SIG-M5 (cell line): ENCODE measurements at regions not wholly inside any gene's neighbourhood (a gene's known extent, or its start where the extent isn't known, plus 50 kb on each side); places are given as distances from the start of the nearest gene placed in this dataset.
A peak's percentile ranks its signal among the peaks of the same experiment; 100 is the strongest.

Experiments
- DNase-seq: peaks from one replicate; lab custom pipeline; 2025; lab: John Stamatoyannopoulos, UW

DNA sequence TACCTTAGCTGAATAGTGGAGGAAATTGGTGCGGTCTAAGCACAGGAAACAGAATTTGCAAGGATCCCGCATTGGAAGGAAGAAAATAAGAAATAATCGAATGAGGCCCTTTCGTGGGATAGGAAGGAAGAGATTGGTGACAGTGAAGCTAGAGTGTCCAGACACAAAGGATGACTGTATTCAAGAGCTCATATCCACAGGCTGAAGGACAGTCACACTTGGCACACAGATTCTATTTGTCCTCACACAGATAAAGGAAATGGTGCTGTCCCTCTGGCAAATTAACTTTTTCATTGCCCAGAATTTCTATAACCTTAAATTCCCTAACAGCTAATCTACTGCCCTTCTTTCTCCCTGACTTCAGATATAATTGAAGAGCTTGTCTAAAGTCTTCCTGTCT is 2188.9 kb upstream of the TENM3 start:
- DNase-seq = no peak

DNA sequence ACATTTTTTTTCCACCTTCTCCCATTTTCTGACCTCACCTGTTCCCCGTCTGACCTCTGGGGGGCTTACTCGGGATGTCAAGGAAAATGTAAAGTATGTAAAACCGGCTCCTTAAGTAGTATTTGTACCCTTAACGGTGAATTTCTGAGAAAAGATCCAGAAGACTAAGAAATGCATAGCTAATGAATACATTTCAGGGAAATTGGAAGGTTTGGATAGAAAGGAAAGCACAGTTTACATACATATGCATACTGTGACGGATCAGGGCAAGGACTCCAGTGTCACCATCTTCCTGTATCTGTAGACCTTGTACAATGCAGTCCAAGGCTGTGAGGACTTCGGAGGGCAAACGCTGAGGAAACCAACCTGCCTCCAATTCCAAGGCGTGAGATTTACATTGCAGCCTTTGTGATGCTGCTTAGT is 2185.9 kb upstream of the TENM3 start:
- DNase-seq = no peak

DNA sequence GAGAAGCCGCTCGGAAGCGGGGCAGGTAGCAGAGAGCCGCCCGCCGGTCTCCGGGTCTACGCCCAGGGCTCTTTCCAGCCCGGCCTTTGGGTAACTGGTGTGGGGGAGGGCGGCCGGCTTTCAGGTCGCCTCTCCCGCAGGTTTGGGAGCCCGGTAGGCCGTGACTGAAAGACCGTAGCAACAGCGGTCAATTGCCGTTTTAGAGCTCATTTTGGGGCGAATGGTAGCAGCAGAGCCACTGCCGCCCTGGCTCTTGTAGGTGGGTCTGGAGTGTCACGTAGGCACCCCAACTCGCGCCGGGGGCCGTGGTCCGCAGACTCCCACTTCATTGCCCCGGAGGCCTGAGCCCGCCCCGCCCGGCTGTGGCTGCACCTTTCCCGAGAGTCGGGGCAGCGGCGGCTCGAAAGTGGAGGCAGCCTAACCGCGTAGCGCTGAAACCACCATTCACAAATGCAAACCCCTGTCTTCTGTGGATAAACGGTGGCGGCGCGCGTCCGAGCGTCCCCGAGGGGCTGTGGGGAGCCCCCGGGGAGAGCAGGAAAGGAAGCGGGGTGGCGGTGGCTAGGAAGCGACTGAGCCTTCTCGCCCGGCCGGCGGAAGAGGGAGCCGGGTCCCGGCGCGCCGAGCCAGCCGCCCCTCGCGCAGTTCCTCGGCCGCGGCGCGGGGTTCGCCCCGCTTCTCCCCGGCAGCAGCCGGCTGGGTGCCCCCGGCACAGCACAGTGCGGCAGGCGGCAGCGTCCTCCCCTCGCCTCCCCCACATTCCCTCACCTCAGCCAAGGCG is 2185.1 kb upstream of the TENM3 start:
- DNase-seq = no peak

- DNase-seq = no peak
Measured at GRCh38 chr4:180058691-180059215, 2184.4 kb upstream of the TENM3 start.

DNA sequence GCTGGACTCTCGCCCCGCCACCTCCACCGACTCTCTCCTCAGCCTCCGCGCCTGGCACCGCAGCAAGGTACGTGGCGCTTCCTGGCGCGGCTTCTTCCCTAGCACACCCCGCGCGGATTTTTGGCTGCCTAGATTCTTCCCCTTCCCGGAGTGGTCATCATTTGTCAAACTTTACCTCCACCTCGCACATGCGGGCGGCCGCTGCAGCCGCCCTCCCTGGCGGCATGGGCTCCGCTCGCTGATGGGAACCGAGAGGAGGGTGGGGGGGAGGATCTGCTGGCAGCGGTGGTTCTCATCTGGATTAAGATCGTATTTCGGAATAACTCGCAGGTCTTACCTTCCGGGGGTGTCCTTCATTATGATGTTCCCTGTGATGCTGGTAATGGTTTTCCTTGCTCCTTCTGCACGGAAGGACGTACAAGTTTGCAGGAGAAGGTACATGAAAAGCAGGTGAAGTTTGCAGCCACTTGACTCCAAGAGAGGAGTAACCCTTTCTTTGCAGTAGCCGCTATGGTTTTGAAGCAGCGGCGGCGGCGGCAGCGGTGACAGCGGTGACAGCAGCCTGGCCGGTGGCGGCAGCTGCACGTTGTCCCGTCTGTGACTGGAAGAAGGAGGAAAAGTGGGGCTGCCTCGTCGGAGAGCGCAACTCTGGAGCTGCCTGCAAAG is 2183.9 kb upstream of the TENM3 start:
- DNase-seq = no peak

DNA sequence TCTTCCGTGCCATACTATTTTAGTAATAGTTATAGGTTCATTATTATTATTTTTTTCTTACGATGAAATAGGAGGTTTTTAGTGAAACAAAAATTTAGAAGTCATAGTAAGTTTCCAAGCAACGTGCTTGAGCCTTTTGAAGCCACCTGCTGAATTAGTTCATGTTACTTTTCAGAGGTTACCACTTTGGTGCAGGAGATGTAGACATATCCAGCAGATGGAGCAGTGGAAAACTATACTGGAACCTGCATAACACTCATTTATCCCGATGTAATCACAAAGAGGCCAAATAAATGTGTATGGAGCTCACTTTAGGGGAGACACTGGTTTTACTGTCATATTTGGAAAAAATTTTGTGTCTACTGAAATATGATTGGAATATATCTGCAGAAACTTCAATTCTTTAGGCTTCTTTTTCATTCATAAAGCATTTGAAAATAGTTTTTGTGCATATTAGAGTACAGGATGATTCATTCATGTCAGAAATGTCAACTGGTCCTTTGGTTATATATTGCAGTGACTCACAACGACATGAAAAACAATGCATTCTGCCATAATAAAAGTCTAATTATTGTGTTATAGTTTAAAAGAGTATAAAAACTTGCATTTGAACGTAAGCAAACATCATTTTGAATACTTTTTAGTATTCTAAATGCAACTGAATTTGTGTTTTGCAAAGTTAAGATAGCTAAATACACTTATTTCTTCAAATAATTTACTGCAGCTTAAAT is 2182.9 kb upstream of the TENM3 start:
- no peak for DNase-seq

DNA sequence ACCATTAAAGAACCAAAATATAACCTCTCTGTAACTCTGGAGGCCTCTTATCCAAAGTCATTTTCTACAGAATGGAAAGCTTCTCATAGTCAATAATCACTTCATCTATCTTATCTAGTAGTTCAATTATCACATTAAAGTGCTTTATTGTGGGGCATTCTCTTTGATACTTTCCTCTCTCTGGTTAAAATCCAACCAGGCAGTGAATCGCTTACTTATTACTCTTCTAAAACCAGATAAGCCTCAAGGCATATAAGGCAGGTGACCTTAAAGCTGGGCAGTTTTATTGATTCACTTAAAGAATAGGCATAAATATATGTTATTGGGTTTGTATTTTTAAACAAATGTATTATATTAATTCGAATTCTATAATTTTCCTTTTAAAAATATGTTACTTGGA is 2162.1 kb upstream of the TENM3 start:
- no peak for DNase-seq

DNA sequence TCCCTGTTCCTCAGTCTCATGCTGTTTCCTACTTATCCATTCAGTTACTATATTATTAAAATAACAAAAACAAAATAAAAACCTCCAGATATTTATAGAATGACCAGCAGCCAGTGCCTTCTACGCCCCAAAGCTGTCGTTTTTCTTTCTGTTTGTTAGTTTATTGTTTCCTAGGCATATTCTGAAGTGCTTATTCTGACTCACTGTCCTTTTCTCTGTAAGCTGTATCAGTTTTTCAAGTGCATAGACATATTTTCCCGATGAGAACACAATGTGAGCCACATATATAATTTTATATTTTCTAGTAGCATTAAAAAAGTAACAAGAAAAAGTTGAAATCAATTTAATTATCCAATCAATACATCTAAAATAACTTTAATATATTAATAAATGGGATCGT is 2158.6 kb upstream of the TENM3 start:
- DNase-seq = no peak

- DNase-seq = no peak
Measured at GRCh38 chr4:180086480-180087190, 2156.6 kb upstream of the TENM3 start.

- DNase-seq = no peak
Measured at GRCh38 chr4:180098586-180098985, 2144.6 kb upstream of the TENM3 start.

DNA sequence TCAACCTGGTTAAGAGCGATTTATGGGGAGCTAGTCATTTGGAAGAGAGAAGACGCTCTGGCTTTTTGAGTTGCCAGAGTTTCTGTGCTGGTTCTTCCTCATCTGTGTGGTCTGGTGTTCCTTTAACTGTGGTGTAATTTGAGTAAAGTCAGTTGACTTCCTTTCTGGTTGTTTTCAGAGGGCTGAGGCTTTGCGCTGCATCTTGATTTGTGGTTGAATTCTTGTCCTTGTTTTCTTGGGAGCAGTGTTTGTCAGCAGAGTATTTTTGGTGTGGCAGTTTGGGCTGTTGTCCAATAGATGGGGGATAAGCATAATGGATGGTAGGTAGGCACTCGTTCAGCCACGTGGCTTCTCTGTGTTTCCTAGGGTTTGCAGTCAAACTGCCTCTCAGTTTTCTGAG is 2143.2 kb upstream of the TENM3 start:
- DNase-seq = peak; percentile 2

GRCh38 chr4:180100433-180101344 is 2142.5 kb upstream of the TENM3 start:
- no peak for DNase-seq

DNA sequence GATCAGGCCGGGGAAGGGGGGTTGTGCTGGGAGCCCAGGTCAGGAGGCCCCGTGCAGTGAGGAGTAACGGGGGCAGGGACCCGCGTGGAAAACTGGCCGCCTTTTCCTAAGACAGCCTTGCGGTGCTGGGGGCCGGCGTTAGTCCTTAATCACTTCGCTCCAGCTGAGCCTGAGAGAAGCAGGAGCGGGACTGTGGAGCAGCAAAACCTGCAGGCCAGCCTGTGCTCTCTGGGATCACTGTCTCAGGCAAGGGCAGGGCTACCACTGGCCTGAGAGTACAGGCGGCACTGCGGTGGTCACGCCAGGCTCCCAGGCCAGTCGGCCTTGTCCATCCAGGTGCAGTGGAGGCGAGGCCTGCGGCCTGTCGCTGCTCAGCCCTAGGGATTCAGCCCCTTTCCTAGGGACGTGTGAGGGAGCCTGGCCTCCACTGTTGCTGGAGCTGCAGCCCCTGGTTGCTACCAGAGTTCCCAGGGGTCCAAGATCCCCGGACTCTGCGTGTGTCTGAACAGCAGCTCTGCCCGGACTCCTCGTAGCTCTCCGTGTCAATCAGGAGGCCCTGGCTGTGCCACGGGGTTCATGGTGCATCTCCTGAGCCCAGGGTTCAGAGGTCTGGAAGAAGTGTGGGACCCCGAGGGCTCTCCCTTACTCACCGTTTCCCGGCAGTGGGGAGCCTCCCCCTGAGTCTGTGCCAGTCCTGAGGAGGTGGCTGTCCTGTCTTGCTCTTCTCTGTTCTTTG is 2141.7 kb upstream of the TENM3 start:
- no peak for DNase-seq

DNA sequence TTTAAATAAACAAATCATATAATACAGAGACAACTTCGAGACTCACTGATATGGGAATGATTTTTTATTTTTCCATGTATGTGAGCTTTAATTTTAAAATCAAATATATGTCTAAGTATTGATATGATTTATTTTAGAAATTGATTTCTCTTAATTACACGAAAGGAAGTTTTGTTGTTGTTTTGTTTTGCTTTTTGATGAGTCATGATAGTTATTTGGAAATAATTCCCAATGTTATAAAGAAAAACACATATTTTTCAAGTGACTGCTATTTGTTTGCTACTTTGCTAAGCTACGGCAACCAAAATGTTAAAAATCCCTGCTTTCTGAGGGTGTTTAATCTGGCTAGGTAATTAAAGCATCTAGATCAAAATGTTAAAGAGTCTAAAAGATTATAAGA is 2139.4 kb upstream of the TENM3 start:
- DNase-seq = no peak

DNA sequence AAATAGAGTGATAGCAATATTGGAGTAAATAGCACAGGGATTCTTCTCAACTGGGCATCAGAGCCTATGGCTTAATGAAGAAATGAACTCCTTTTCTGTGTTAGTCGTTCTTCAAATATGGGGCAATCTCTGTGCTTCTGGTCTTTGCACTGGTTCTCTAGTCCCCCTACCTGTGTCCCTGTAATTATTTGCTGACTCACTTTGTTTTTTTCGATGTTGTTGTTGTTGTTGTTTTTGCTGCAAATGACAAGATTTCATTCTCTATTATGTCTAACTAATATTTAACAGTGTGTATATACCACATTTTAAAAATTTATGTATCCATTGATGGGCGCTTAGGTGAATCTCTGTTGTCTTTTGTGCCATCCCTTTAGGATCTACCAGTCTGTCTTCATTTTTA is 2137.8 kb upstream of the TENM3 start:
- no peak for DNase-seq

- DNase-seq = no peak
Measured at GRCh38 chr4:180106122-180106521, 2137.1 kb upstream of the TENM3 start.

DNA sequence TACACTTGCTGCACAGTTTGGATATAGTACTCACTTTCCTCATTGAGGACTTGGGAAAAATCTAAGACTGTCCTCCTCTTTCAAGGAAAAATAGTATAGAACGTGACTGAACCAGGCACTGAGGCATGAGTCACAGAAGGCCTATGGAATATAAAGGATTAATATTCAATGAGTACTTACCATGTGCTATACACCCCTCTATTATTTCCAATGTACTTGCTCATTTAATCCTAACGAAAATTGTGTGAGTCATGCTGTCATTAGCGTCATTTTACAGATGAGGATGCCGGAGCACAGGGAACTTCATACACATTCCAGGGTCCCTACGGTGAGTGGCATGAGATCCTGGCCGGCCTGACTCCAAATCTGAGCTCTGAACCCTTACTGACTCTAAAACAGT is 2136.2 kb upstream of the TENM3 start:
- DNase-seq = no peak

GRCh38 chr4:180116840-180117239 is 2126.4 kb upstream of the TENM3 start:
- DNase-seq = no peak

GRCh38 chr4:180120068-180120467 is 2123.1 kb upstream of the TENM3 start:
- no peak for DNase-seq

GRCh38 chr4:180134091-180134866 is 2108.9 kb upstream of the TENM3 start:
- no peak for DNase-seq
